Kidney epithelial cell (primary cell): ENCODE measurements at regions not wholly inside any gene's neighbourhood (a gene's known extent, or its start where the extent isn't known, plus 50 kb on each side); places are given as distances from the start of the nearest gene placed in this dataset.
"Not testable (repeated sequence)": the region's sequence is repeated elsewhere in the genome, so short reads cannot be mapped to it uniquely, and the experiment has no call there.

ENCODE experiments used
- DNase-seq: peaks from one replicate; pipeline ENCODE4 v3.0.0-alpha.2; 2010; ENCODE audit warnings: low read depth
- H3K27me3 ChIP-seq: 2 replicates; pipeline ENCODE4 v1.6.0; 2011; ENCODE audit warnings: low read length; ENCODE audit not compliant: control insufficient read depth, insufficient read depth
- H3K36me3 ChIP-seq: 2 replicates; pipeline ENCODE4 v1.5.1; 2011; ENCODE audit warnings: low read length; ENCODE audit not compliant: control insufficient read depth, insufficient read depth
- H3K4me3 ChIP-seq: 2 replicates; pipeline ENCODE4 v1.5.1; 2011; ENCODE audit warnings: low read depth, mild to moderate bottlenecking, control low read depth, low read length
- TF ChIP-seq, protein P1 (sequence below): IDR thresholded peaks from 2 replicates; pipeline ENCODE4 v1.5.1; 2011; ENCODE audit warnings: mild to moderate bottlenecking, moderate library complexity, low read length, control low read depth, inconsistent platforms; ENCODE audit not compliant: insufficient read depth, poor library complexity, severe bottlenecking

DNA sequence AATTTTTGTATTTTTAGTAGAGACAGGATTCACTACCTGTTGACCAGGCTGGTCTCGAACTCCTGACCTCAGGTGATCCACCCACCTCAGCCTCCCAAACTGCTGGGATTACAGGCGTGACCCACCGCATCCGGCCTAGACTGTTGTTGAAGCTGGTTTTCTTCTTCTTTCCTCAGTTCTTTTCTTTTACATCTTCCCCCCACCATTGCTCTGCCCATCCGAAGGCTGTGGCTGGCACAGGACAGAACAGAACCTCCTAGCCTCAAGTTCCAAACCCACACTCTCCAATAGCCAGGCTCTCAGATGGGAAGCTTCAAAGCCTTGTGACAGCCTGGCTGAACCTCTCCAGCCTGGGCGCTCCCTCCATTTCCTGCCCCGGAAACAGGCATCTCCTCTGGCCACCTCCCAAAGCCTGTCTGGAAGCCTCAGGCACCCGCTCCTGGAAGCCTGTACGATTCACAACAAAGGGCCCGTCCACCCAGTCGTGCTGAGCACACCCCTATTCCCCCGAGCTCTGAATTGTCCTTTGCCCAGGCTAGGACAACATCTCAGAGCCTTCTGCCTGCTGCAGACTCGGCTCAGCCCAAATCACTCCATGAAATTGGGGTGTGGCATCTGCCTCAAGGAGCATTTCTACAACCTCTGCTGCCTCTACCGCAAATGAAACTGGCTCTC lies 138.1 kb upstream of the C1QTNF3 start:
- not testable (repeated sequence) for H3K4me3 ChIP-seq, DNase-seq, H3K27me3 ChIP-seq, H3K36me3 ChIP-seq

DNA sequence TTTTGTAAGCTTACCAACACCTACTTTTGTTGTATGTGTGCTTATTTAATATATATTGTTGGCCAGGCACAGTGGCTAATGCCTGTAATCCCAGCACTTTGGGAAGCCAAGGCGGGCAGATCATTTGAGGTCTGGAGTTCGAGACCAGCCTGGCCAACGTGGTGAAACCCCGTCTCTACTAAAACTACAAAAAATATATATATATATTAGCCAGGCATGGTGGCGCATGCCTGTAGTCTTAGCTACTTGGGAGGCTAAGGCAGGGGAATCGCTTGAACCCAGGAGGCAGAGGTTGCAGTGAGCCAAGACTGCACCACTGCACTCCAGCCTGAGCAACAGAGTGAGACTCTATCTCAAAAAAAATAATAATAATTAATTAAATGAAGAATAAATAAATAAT lies 142.0 kb upstream of the C1QTNF3 start:
- not testable (repeated sequence) for DNase-seq, H3K27me3 ChIP-seq, H3K36me3 ChIP-seq, H3K4me3 ChIP-seq

DNA sequence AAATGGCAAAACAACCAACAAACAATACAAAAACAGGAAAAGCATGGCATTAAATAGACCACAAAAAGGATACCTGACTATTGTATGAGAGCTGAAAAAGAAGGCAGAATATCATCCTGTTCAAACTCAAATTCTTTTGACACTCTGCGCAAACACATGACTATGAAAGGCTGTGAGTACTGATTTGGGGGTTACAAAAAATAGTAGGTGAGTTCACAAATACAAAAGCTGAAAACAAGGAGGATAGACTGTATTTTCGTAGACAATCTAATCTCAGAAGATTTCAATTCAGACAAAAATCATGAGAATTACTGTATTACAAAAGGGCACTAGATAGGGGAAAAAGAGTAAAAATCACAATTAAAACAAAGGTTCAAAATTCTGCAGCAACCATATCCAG lies 142.6 kb upstream of the C1QTNF3 start:
- H3K4me3 ChIP-seq, H3K27me3 ChIP-seq, DNase-seq, H3K36me3 ChIP-seq: not testable (repeated sequence)

DNA sequence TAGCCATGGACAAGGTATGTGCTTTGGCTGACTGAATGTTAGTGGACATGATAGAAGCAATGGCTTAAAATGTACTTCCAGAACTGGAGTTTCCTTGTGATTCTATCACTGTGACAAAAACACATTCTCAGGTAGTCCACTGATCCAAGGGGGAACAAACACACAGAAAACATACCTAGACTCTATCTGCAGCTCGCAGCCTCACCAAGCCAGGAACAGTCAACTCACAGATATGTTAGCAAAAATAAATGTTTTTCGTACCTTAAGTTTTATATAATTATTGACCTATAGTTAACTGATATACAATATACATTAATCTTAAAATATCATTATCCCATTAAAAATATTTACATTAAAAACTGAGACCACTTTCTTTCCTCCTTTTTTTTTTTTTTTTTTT lies 143.1 kb upstream of the C1QTNF3 start:
- H3K27me3 ChIP-seq, H3K36me3 ChIP-seq, DNase-seq, H3K4me3 ChIP-seq: not testable (repeated sequence)

DNA sequence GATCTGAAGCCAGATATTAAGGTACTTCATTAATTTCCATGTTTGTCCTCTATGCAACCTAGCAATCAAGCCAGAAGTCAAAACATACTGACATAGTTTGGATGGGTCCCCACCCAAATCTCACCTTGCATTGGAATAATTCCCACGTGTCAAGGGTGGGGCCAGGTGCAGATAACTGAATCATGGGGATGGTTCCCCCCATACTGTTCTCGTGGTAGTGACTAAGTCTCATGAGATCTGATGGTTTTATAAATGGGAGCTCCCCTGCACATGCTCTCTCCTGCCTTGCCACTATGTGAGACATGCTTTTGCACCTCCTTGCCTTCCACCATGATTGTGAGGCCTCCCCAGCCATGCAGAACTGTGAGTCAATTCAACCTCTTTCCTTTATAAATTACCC lies 143.9 kb upstream of the C1QTNF3 start:
- H3K4me3 ChIP-seq, DNase-seq, H3K36me3 ChIP-seq, H3K27me3 ChIP-seq: not testable (repeated sequence)

DNA sequence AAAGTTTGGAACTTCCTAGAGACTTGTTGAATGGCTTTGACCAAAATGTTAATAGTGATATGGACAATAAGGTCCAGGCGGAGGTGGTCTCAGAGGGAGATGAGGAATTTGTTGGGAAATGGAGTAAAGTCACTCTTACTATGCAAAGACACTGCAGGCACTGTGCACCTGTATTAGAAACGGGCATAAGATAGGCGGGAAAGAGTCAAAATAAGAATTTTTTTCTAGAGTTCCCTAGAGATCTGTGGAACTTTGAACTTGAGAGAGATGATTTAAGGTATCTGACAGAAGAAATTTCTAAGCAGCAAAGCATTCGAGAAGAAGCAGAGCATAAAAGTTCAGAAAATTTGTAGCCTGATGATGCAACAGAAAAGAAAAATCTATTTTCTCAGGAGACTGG lies 144.4 kb upstream of the C1QTNF3 start:
- not testable (repeated sequence) for H3K36me3 ChIP-seq, H3K4me3 ChIP-seq, DNase-seq

DNA sequence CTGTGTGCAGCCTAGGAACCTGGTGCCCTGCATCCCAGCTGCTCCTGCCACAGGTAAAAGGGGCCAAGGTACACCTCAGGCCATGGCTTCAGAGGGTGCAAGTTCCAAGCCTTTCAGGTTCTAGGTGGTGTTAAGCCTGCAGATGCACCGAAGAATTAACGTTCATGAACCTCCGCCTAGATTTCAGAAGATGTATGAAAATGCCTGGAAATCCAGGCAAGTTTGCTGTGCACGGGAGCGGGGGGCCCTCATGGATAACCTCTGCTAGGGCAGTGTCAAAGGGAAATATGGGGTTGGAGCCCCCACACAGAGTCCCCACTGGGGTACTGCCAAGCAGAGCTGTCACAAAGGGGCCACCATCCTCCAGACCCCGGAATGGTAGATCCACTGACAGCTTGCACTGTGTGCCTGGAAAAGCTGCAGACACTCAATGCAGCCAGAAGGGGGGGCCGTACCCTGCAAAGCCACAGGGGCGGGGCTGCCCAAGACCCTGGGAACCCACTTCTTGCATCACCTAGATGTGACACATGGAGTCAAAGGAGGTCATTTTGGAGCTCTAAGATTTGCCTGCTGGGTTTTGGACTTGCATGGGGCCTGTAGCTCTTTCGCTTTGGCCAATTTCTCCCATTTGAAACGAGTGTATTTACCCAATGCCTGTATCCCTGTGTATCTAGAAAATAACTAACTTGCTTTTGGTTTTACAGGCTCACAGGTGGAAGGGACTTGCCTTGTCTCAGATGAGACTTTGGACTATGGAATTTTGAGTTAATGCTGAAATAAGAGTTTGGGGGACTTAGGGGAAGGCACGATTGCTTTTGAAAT lies 145.2 kb upstream of the C1QTNF3 start:
- H3K27me3 ChIP-seq, H3K36me3 ChIP-seq, DNase-seq, H3K4me3 ChIP-seq: not testable (repeated sequence)
- TF ChIP-seq, protein P1, sequence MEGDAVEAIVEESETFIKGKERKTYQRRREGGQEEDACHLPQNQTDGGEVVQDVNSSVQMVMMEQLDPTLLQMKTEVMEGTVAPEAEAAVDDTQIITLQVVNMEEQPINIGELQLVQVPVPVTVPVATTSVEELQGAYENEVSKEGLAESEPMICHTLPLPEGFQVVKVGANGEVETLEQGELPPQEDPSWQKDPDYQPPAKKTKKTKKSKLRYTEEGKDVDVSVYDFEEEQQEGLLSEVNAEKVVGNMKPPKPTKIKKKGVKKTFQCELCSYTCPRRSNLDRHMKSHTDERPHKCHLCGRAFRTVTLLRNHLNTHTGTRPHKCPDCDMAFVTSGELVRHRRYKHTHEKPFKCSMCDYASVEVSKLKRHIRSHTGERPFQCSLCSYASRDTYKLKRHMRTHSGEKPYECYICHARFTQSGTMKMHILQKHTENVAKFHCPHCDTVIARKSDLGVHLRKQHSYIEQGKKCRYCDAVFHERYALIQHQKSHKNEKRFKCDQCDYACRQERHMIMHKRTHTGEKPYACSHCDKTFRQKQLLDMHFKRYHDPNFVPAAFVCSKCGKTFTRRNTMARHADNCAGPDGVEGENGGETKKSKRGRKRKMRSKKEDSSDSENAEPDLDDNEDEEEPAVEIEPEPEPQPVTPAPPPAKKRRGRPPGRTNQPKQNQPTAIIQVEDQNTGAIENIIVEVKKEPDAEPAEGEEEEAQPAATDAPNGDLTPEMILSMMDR, result peak; percentile 32

More for the DNA sequence above, 144.4 kb upstream of the C1QTNF3 start:
- not testable (repeated sequence) for H3K27me3 ChIP-seq

DNA sequence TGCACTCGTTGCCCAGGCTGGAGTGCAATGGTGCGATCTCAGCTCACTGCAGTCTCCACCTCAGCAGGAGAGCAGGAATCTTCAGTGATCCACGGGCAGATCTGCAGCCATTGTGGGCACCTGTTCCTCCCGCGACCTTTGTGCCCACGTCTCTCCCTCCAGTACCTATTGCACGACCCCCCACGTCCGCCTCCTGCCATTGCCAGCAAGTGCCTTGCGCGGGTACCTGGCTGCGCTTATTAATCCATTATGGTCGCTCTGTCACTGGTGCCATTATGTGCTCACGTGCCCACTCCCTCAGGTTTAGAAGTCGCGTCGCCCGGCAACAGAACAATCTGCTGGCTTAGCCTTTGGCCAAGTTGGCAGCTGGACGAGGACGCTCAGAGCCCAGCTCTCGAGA lies 146.2 kb upstream of the C1QTNF3 start:
- DNase-seq, H3K36me3 ChIP-seq, H3K4me3 ChIP-seq, H3K27me3 ChIP-seq: not testable (repeated sequence)

DNA sequence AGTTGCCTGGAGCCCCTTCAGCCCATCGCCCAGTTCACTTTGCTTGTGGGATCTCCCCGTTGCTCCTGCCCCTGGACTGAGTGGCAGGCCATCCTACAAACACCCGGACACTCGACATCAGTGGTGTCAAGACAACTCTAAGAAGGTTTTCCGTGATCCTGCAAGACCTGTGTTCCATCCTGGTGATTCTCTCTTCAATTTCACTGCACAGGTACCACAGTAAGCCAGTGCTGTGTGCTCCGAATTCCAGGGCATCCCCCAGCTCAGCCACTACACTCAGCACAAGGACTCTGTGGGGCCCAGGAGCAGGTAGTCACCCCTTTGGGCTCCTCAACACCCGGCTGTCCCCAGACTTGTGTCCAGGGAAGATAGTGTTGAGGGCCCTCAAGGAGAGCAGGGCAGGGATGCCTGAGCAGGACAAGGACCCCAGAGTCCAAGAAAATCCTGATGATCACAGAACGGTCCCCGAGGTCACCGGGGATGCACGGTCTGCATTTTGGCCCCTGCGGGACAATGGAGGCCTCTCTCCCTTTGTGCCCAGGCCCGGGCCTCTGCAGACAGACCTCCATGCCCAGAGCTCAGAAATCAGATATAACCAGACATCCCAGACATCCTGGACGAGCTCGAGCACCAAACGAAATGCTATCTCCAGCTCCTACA lies 146.9 kb upstream of the C1QTNF3 start:
- not testable (repeated sequence) for H3K4me3 ChIP-seq, DNase-seq, H3K27me3 ChIP-seq, H3K36me3 ChIP-seq

DNA sequence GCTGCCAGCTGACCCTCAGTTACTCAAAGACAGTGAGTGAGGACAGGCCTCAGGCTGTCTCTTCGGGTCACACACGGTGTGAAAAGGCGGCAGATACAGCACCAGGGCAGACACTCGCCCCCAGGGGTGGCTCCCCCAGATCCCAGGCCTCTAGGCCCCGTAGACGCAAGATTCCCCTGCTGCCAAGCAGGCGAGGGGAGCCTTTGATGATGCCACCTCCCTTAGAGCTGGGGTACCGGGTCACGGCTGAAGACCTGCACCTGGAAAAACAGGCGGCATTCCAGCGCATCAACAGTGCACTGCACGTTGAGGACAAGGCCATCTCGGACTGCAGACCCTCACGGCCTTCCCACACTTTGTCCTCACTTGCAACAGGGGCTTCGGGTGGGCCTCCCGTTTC lies 147.5 kb upstream of the C1QTNF3 start:
- not testable (repeated sequence) for H3K36me3 ChIP-seq, H3K27me3 ChIP-seq, H3K4me3 ChIP-seq, DNase-seq

DNA sequence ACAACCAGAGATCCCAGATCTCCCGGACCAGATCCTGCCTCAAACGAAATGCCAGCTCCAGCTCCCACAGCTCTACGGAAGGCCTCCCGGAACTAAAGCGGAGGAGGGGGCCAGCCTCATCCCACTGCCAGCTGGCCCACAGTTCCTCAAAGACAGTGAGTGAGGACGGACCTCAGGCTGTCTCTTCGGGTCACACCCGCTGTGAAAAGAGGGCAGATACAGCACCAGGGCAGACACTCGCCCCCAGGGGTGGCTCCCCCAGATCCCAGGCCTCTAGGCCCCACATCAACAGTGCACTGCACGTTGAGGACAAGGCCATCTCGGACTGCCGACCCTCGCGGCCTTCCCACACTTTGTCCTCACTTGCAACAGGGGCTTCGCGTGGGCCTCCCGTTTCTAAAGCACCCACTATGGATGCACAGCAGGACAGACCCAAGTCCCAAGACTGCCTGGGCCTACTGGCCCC lies 148.3 kb upstream of the C1QTNF3 start:
- not testable (repeated sequence) for DNase-seq, H3K4me3 ChIP-seq, H3K36me3 ChIP-seq, H3K27me3 ChIP-seq

DNA sequence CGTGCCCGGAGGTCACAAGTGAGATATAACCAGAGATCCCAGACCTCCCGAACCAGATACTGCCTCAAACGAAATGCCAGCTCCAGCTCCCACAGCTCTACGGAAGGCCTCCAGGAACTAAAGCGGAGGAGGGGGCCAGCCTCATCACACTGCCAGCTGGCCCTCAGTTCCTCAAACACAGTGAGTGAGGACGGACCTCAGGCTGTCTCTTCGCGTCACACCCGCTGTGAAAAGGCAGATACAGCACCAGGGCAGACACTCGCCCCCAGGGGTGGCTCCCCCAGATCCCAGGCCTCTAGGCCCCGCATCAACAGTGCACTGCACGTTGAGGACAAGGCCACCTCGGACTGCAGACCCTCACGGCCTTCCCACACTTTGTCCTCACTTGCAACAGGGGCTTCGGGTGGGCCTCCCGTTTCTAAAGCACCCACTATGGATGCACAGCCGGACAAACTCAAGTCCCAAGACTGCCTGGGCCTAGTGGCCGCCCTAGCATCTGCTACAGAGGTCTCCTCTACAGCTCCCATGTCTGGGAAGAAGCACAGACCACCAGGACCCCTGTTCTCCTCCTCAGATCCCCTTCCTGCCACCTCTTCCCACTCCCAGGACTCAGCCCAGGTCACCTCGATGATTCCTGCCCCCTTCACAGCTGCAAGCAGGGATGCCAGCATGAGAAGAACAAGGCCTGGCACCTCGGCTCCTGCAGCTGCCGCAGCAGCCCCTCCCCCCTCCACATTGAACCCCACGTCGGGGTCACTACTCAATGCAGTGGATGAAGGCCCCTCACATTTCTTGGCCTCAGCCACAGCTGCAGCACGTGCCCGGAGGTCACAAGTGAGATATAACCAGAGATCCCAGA lies 149.3 kb upstream of the C1QTNF3 start:
- H3K36me3 ChIP-seq, DNase-seq, H3K27me3 ChIP-seq, H3K4me3 ChIP-seq: not testable (repeated sequence)

DNA sequence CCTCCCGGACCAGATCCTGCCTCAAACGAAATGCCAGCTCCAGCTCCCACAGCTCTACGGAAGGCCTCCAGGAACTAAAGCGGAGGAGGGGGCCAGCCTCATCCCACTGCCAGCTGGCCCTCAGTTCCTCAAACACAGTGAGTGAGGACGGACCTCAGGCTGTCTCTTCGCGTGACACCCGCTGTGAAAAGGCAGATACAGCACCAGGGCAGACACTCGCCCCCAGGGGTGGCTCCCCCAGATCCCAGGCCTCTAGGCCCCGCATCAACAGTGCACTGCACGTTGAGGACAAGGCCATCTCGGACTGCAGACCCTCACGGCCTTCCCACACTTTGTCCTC lies 149.9 kb upstream of the C1QTNF3 start:
- DNase-seq, H3K27me3 ChIP-seq, H3K4me3 ChIP-seq, H3K36me3 ChIP-seq: not testable (repeated sequence)
